GM13977 (cell line): ENCODE measurements at regions not wholly inside any gene's neighbourhood (a gene's known extent, or its start where the extent isn't known, plus 50 kb on each side); places are given as distances from the start of the nearest gene placed in this dataset.

ENCODE experiments used
- DNase-seq: peaks from one replicate; pipeline ENCODE4 v3.0.0; 2012; ENCODE audit warnings: low spot score
- in situ Hi-C: fragments of 300-500 bp; cut with MboI; formaldehyde crosslinking; loops from one replicate; pipeline ENCODE4 v1.12.0; 2022; ENCODE audit warnings: low sequenced_read_pairs, low pct_unique_long_range_greater_than_20kb, mixed read lengths, inconsistent platforms; ENCODE audit not compliant: unreplicated experiment
- TF ChIP-seq, protein P1 (sequence below): IDR thresholded peaks from 2 replicates; pipeline ENCODE4 v1.5.1; 2012; ENCODE audit warnings: mild to moderate bottlenecking, control low read depth; ENCODE audit not compliant: insufficient read depth; ENCODE audit errors: extremely low read depth, missing control alignments

DNA sequence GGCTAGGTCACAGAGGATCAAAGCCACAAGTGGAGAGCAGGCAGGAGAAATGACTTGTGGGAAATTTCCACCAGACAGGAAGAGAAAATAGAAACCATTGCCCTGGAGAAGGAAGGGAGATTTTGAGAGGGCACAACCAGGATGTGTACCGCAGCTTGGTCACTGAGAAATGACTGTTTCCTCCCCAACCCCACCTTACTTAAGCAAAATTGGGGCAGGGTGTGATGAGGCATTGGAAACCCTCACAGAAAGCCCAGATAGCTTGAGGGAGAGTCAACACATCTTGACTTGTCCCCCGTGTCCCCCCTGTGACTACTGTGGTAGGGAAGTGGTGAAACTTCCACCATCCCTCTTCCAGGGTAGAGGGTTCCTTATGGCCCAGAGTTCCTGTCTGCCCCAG lies 113.5 kb upstream of the FAM20A start:
- no peak for DNase-seq
- in situ Hi-C loops, result no loop called here
- TF ChIP-seq, protein P1, sequence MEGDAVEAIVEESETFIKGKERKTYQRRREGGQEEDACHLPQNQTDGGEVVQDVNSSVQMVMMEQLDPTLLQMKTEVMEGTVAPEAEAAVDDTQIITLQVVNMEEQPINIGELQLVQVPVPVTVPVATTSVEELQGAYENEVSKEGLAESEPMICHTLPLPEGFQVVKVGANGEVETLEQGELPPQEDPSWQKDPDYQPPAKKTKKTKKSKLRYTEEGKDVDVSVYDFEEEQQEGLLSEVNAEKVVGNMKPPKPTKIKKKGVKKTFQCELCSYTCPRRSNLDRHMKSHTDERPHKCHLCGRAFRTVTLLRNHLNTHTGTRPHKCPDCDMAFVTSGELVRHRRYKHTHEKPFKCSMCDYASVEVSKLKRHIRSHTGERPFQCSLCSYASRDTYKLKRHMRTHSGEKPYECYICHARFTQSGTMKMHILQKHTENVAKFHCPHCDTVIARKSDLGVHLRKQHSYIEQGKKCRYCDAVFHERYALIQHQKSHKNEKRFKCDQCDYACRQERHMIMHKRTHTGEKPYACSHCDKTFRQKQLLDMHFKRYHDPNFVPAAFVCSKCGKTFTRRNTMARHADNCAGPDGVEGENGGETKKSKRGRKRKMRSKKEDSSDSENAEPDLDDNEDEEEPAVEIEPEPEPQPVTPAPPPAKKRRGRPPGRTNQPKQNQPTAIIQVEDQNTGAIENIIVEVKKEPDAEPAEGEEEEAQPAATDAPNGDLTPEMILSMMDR, result no peak

DNA sequence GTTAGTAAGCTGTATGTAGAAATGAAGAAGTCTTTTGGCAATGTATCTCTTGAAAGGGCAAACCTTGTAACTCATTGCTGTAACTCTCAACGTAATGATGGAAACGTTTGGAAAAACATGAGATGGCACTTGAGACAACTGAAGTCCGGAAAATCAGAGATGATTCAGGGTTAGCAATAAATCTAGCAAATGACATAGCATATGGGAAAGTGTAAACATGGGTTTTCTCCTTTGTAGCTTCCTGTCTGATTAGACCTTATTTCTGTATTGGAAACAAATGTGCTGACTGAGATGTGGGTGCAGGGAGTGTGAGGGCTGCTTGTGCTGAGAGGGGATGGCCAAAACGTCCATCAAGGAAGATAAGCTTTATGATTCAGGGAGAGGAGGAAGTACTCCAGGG lies 110.7 kb upstream of the FAM20A start:
- TF ChIP-seq, protein P1, result no peak
- no peak for DNase-seq
- in situ Hi-C loops, result no loop called here

DNA sequence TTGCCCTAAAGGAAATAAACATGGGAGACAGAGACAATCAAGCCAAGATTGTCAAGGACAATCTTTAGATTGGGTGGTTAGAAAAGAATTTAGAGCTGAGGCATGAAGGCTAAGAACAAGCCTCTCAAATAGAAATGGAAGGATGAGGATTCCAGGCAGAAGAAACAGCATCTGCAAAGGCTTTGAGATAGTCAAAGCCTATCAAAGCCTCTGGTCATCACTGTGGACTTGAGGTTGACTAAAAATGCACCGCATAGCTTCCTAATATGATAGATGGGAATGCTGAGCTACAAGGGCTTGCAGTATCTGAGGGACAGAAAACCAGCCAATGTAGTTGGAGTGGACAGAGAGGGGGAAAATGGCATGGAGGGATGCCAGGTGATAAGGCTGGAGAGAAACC lies 109.8 kb upstream of the FAM20A start:
- DNase-seq, result no peak
- in situ Hi-C loops, result no loop called here
- TF ChIP-seq, protein P1, result no peak

DNA sequence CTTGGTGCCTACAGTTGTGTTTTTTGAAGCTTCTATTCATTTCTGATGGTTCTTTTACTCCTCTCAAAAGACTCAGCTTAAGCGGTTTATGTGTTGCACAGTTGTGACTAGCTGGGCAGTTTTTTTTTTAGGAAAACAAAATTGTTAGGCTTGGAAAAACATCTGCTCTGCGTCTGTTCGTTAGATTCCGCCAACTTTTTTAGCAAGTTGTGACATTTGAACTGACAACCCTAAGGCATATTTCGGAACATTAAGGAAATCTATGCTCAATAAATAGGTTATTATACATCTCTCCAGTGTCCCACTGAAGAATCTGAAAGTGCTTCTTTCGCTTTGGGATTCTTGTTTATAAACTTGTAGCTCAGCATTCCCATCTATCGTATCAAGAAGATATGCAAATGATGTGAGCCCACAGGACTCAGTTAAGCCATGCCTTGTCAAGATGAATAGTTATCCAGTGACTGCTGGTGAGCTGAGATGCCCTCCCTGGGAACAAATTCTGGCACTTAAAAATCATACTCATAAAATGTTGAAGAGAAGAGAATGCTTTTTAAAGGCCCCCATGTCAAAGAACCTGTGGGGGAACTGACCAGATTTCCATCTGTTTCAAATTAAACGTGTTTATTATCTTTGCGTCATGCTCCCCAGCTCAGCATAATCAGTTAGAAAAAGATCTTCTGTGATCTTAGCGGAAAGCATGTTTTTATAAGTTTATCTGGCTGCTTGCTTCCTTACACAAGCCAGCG lies 109.0 kb upstream of the FAM20A start:
- no peak for DNase-seq
- TF ChIP-seq, protein P1, result no peak
- in situ Hi-C loops, result no loop called here

DNA sequence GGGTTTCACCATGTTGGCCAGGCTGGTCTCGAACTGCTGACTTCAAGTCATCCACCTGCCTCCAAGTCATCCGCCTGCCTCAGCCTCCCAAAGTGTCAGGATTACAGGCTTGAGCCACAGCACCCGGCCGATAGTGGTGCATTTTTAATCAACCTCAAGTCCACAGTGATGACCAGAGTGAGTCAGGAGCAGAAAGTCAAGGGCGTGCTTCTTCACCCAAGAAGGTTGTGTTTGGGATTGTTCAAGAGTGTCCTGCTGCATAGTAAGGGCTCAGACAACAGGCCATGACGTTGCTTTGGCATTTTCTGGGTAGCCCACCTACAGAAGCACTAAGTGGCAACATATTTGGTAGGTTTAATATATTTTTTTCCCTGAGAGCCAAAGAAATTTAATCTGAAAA lies 108.3 kb upstream of the FAM20A start:
- TF ChIP-seq, protein P1, result no peak
- in situ Hi-C loops, result no loop called here
- DNase-seq, result no peak

- TF ChIP-seq, protein P1, result no peak
- no peak for DNase-seq
- in situ Hi-C loops, result no loop called here
Observed at GRCh38 chr17:68707031-68707430, 105.9 kb upstream of the FAM20A start.
